Ureter (tissue), 1 donor: ENCODE measurements at regions not wholly inside any gene's neighbourhood (a gene's known extent, or its start where the extent isn't known, plus 50 kb on each side); places are given as distances from the start of the nearest gene placed in this dataset.

ENCODE experiments used
- DNase-seq: peaks from one replicate; pipeline ENCODE4 v3.0.0-alpha.2; 2020; ENCODE audit warnings: low spot score
- donor health status: DM: yes; HTN: yes; CAD: no.

- DNase-seq = no peak
These were observed 169.4 kb downstream of the TEX36 start for GRCh38 chr10:125513429-125514182.

GRCh38 chr10:125510998-125511397, 172.0 kb downstream of the TEX36 start:
- DNase-seq = no peak

- DNase-seq = no peak
These were observed 177.3 kb downstream of the TEX36 start for GRCh38 chr10:125505648-125506047.

- no peak for DNase-seq
These were observed 180.7 kb downstream of the TEX36 start for GRCh38 chr10:125502276-125502675.

- DNase-seq = no peak
These were observed 187.6 kb downstream of the TEX36 start for GRCh38 chr10:125495386-125495785.

GRCh38 chr10:125494651-125495239, 188.2 kb downstream of the TEX36 start:
- no peak for DNase-seq

- no peak for DNase-seq
These were observed 191.6 kb downstream of the TEX36 start for GRCh38 chr10:125491381-125491780.

- DNase-seq = no peak
These were observed 193.2 kb downstream of the TEX36 start for GRCh38 chr10:125489731-125490130.

GRCh38 chr10:125485665-125486064, 197.3 kb downstream of the TEX36 start:
- DNase-seq = no peak

GRCh38 chr10:125484035-125484732, 198.8 kb downstream of the TEX36 start:
- no peak for DNase-seq

- DNase-seq = no peak
These were observed 200.3 kb downstream of the TEX36 start for GRCh38 chr10:125482637-125483036.

- no peak for DNase-seq
These were observed 200.9 kb downstream of the TEX36 start for GRCh38 chr10:125482108-125482507.

- DNase-seq = no peak
These were observed 203.9 kb downstream of the TEX36 start for GRCh38 chr10:125479059-125479458.

GRCh38 chr10:125475815-125476214, 207.1 kb downstream of the TEX36 start:
- no peak for DNase-seq

GRCh38 chr10:125473143-125473793, 209.7 kb downstream of the TEX36 start:
- DNase-seq = no peak

- DNase-seq = no peak
These were observed 210.9 kb downstream of the TEX36 start for GRCh38 chr10:125472010-125472607.

GRCh38 chr10:125468278-125468677, 214.7 kb downstream of the TEX36 start:
- no peak for DNase-seq

- no peak for DNase-seq
These were observed 216.3 kb downstream of the TEX36 start for GRCh38 chr10:125466685-125467084.

GRCh38 chr10:125462845-125463244, 220.1 kb downstream of the TEX36 start:
- DNase-seq = no peak

GRCh38 chr10:125460326-125460725, 222.6 kb downstream of the TEX36 start:
- DNase-seq = no peak

GRCh38 chr10:125457406-125457805, 225.6 kb downstream of the TEX36 start:
- DNase-seq = no peak

- DNase-seq = no peak
These were observed 227.1 kb downstream of the TEX36 start for GRCh38 chr10:125455855-125456254.
